Lower lobe of right lung (tissue), 2 donors: ENCODE measurements at regions not wholly inside any gene's neighbourhood (a gene's known extent, or its start where the extent isn't known, plus 50 kb on each side); places are given as distances from the start of the nearest gene placed in this dataset.

ENCODE experiments used
- ATAC-seq, 2 donors: fragments of 200-7000 bp; cut with Tn5 transposase; one replicate each; pipeline ENCODE4 v1.9.1; 2020 to 2022; ENCODE audit warnings: mild to moderate bottlenecking in 2 of 2, moderate library complexity in 2 of 2
- DNase-seq: peaks from one replicate; pipeline ENCODE4 v3.0.0-alpha.2; 2020
- H3K27ac ChIP-seq: fragments of 200-600 bp; one replicate; pipeline ENCODE4 v1.8.0; 2022
- H3K27me3 ChIP-seq: fragments of 200-600 bp; one replicate; pipeline ENCODE4 v1.8.0; 2022; ENCODE audit warnings: low read depth
- H3K36me3 ChIP-seq: fragments of 200-600 bp; one replicate; pipeline ENCODE4 v1.8.0; 2022; ENCODE audit warnings: mild to moderate bottlenecking
- H3K4me1 ChIP-seq: fragments of 200-600 bp; one replicate; pipeline ENCODE4 v1.8.0; 2022
- H3K4me3 ChIP-seq: fragments of 200-600 bp; one replicate; pipeline ENCODE4 v1.8.0; 2022; ENCODE audit warnings: mild to moderate bottlenecking
- H3K9me3 ChIP-seq: fragments of 200-600 bp; one replicate; pipeline ENCODE4 v1.8.0; 2022
- CTCF ChIP-seq: fragments of 200-600 bp; IDR thresholded peaks from one replicate; pipeline ENCODE4 v1.8.0; 2022; ENCODE audit warnings: antibody characterized with exemption, mild to moderate bottlenecking
- intact Hi-C: fragments of 100-400 bp; cut with DNase I; formaldehyde crosslinking; loops from one replicate; pipeline ENCODE4 v1.11.0; 2022
- donor health status: DM: no; HTN: yes; CAD: no; lungs with severe emphysema.

- no peak for ATAC-seq
- no peak for TF ChIP-seq CTCF
These were observed 54.1 kb upstream of the SALL4 start for GRCh38 chr20:51856432-51856831.

GRCh38 chr20:51854921-51855320 is 52.6 kb upstream of the SALL4 start:
- Histone ChIP-seq H3K9me3 (no peaks in the 10 kb centered on the region), H3K4me3 (no peak overlapping the region), H3K27me3 (no peaks in the 10 kb centered on the region), H3K27ac (no peak overlapping the region), H3K4me1 (no peaks in the 10 kb centered on the region), H3K36me3 (no peaks in the 10 kb centered on the region)
- DNase-seq (no peak), ATAC-seq (no peak)
- TF ChIP-seq CTCF: no peak
- intact Hi-C loops: no loop called here

More at GRCh38 chr20:51856432-51856831, 54.1 kb upstream of the SALL4 start:
- no peak overlapping the region for H3K27ac ChIP-seq
- no peaks in the 10 kb centered on the region for H3K36me3 ChIP-seq
- intact Hi-C loops: no loop called here
- H3K27me3 ChIP-seq: no peaks in the 10 kb centered on the region
- H3K4me1 ChIP-seq: no peaks in the 10 kb centered on the region
- no peaks in the 10 kb centered on the region for H3K9me3 ChIP-seq
- no peak overlapping the region for H3K4me3 ChIP-seq
- no peak for DNase-seq
